ENCODE measurements at regions not wholly inside any gene's neighbourhood (a gene's known extent, or its start where the extent isn't known, plus 50 kb on each side); places are given as distances from the start of the nearest gene placed in this dataset.

GRCh38 chr4:121567748-121568147 lies 129.0 kb downstream of the ANXA5 start:
- no peaks in the 10 kb centered on the region for H3F3A ChIP-seq (ENCODE audit: low read depth)
- H2AFZ ChIP-seq (ENCODE audit: low read length): no peak overlapping the region

DNA sequence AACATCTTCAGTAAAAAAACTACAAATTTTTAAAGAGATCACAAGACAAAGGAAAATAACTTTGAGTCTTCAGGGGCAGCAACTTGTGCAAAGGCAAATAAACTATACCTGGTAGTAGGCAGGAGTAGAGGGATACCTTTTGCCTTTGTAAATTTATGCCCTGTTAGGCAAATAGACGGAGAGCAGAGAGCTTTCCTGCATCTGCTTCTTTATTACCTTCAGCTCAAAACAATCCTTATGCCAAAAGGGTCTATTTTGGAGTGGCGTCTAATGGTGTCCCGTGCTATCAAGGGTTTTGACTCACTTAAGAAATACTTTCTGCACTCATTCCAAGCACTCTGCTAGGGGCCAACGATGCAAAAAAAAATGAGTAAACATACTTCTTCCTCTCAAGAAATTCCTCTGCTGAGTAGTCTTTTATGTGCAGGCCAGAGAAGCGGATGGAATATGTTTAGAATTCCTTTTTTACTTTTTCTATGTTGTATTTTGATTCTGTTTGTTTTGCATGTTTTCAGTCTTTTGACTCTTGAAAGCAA lies 131.9 kb downstream of the ANXA5 start:
- Histone ChIP-seq H3K9me2 (replicated peaks; ENCODE audit: low read depth, low read length) (no peaks in the 10 kb centered on the region), H3K4me1 (ENCODE audit: insufficient read depth, low read length, poor library complexity, severe bottlenecking) (no peaks in the 10 kb centered on the region), H4K20me1 (ENCODE audit: insufficient read depth, low read length, poor library complexity, severe bottlenecking) (no peaks in the 10 kb centered on the region), H3K79me2 (ENCODE audit: insufficient read depth, low read length) (no peaks in the 10 kb centered on the region), H3K9me3 (ENCODE audit: insufficient read depth, low read depth, low read length) (no peaks in the 10 kb centered on the region), H3K36me3 (ENCODE audit: insufficient read depth, low read length) (no peaks in the 10 kb centered on the region), H3K4me3 (ENCODE audit: low read length, poor library complexity, severe bottlenecking) (no peak overlapping the region), H3F3A (ENCODE audit: low read depth) (no peaks in the 10 kb centered on the region), H3K4me2 (ENCODE audit: low read depth, low read length, poor library complexity, severe bottlenecking) (no peak overlapping the region), H3K27me3 (ENCODE audit: insufficient read depth, low read length, poor library complexity, severe bottlenecking) (no peaks in the 10 kb centered on the region), H2AFZ (ENCODE audit: low read length) (no peak overlapping the region), H3K9ac (ENCODE audit: low read depth, low read length, poor library complexity, severe bottlenecking) (no peak overlapping the region)
- no peak for TF ChIP-seq EZH2phosphoT487 (IDR thresholded peaks at IDR 0.05; ENCODE audit: borderline replicate concordance)
- TF ChIP-seq, protein P1, sequence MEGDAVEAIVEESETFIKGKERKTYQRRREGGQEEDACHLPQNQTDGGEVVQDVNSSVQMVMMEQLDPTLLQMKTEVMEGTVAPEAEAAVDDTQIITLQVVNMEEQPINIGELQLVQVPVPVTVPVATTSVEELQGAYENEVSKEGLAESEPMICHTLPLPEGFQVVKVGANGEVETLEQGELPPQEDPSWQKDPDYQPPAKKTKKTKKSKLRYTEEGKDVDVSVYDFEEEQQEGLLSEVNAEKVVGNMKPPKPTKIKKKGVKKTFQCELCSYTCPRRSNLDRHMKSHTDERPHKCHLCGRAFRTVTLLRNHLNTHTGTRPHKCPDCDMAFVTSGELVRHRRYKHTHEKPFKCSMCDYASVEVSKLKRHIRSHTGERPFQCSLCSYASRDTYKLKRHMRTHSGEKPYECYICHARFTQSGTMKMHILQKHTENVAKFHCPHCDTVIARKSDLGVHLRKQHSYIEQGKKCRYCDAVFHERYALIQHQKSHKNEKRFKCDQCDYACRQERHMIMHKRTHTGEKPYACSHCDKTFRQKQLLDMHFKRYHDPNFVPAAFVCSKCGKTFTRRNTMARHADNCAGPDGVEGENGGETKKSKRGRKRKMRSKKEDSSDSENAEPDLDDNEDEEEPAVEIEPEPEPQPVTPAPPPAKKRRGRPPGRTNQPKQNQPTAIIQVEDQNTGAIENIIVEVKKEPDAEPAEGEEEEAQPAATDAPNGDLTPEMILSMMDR (conservative IDR thresholded peaks at IDR 0.05; ENCODE audit: low read length): no peak

More at GRCh38 chr4:121567748-121568147, 129.0 kb downstream of the ANXA5 start:
- Histone ChIP-seq H3K9ac (ENCODE audit: low read depth, low read length, poor library complexity, severe bottlenecking) (no peak overlapping the region), H3K79me2 (ENCODE audit: insufficient read depth, low read length) (no peaks in the 10 kb centered on the region), H3K4me3 (ENCODE audit: low read length, poor library complexity, severe bottlenecking) (no peak overlapping the region), H3K4me1 (ENCODE audit: insufficient read depth, low read length, poor library complexity, severe bottlenecking) (no peaks in the 10 kb centered on the region), H3K36me3 (ENCODE audit: insufficient read depth, low read length) (no peaks in the 10 kb centered on the region), H3K9me3 (ENCODE audit: insufficient read depth, low read depth, low read length) (no peaks in the 10 kb centered on the region), H3K9me2 (replicated peaks; ENCODE audit: low read depth, low read length) (no peaks in the 10 kb centered on the region), H3K4me2 (ENCODE audit: low read depth, low read length, poor library complexity, severe bottlenecking) (no peak overlapping the region), H4K20me1 (ENCODE audit: insufficient read depth, low read length, poor library complexity, severe bottlenecking) (no peaks in the 10 kb centered on the region), H3K27me3 (ENCODE audit: insufficient read depth, low read length, poor library complexity, severe bottlenecking) (no peaks in the 10 kb centered on the region)
- no peak for TF ChIP-seq EZH2phosphoT487 (IDR thresholded peaks at IDR 0.05; ENCODE audit: borderline replicate concordance)
- TF ChIP-seq, protein P1 (conservative IDR thresholded peaks at IDR 0.05; ENCODE audit: low read length): no peak

DNA sequence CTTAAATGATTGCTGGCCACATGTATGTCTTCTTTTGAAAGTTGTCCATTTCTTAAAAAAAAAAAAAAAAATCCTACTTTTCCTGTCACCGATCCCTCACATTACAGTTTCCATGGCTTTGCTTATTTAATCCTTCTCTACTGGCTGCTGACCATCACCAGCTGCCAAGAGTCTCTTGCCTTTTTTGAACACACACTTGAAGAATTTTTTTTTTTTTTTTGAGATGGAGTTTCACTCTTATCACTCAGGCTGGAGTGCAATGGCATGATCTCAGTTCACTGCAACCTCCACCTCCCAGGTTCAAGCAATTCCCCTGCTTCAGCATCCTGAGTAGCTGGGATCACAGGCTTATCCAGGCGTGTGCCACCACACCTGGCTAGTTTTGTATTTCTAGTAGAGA lies 134.0 kb downstream of the ANXA5 start:
- no peak overlapping the region for H2AFZ ChIP-seq (ENCODE audit: low read length)
- H3K9me3 ChIP-seq (ENCODE audit: insufficient read depth, low read depth, low read length): no peaks in the 10 kb centered on the region
- H3F3A ChIP-seq (ENCODE audit: low read depth): no peaks in the 10 kb centered on the region
- H3K4me1 ChIP-seq (ENCODE audit: insufficient read depth, low read length, poor library complexity, severe bottlenecking): no peaks in the 10 kb centered on the region
- H3K4me2 ChIP-seq (ENCODE audit: low read depth, low read length, poor library complexity, severe bottlenecking): no peak overlapping the region
- no peaks in the 10 kb centered on the region for H3K27me3 ChIP-seq (ENCODE audit: insufficient read depth, low read length, poor library complexity, severe bottlenecking)
- H3K9me2 ChIP-seq (replicated peaks; ENCODE audit: low read depth, low read length): no peaks in the 10 kb centered on the region
- no peaks in the 10 kb centered on the region for H3K36me3 ChIP-seq (ENCODE audit: insufficient read depth, low read length)
- H3K4me3 ChIP-seq (ENCODE audit: low read length, poor library complexity, severe bottlenecking): no peak overlapping the region
- no peaks in the 10 kb centered on the region for H4K20me1 ChIP-seq (ENCODE audit: insufficient read depth, low read length, poor library complexity, severe bottlenecking)
- H3K9ac ChIP-seq (ENCODE audit: low read depth, low read length, poor library complexity, severe bottlenecking): no peak overlapping the region
- TF ChIP-seq EZH2phosphoT487 (IDR thresholded peaks at IDR 0.05; ENCODE audit: borderline replicate concordance): no peak
- TF ChIP-seq, protein P1 (conservative IDR thresholded peaks at IDR 0.05; ENCODE audit: low read length): no peak
- H3K79me2 ChIP-seq (ENCODE audit: insufficient read depth, low read length): no peaks in the 10 kb centered on the region

All from Loucy (cell line).